Frontal cortex (tissue), 3 donors: ENCODE measurements at regions not wholly inside any gene's neighbourhood (a gene's known extent, or its start where the extent isn't known, plus 50 kb on each side); places are given as distances from the start of the nearest gene placed in this dataset.
"Not testable (repeated sequence)": the region's sequence is repeated elsewhere in the genome, so short reads cannot be mapped to it uniquely, and the experiment has no call there.

Source experiments
- DNase-seq, 2 donors: peaks; one replicate each; pipeline ENCODE4 v3.0.0; 2012; ENCODE audit warnings: low spot score in 2 of 2
- FAIRE-seq: peaks from 2 replicates; lab custom pipeline; 2012; peaks lifted over from hg19 to GRCh38; lab: Jason Lieb, UNC
- donor health status: control.
- donor health status: control.
- donor health status: control.

GRCh38 chr17:77540531-77540930 is 399.8 kb downstream of the SEC14L1 start:
- FAIRE-seq (no peak), DNase-seq (no peak)

- no peak for DNase-seq
- FAIRE-seq, result no peak
These were observed 400.2 kb downstream of the SEC14L1 start for GRCh38 chr17:77540975-77541374.

GRCh38 chr17:77542011-77542410 is 401.2 kb downstream of the SEC14L1 start:
- DNase-seq, result no peak
- FAIRE-seq, result no peak

GRCh38 chr17:77542551-77543490 is 402.1 kb downstream of the SEC14L1 start:
- FAIRE-seq, result no peak
- DNase-seq, result peak; percentile 70 to 79

- FAIRE-seq (no peak), DNase-seq (no peak)
These were observed 403.0 kb downstream of the SEC14L1 start for GRCh38 chr17:77543801-77544200.

GRCh38 chr17:77544347-77545110 is 403.8 kb downstream of the SEC14L1 start:
- DNase-seq (no peak), FAIRE-seq (no peak)

- FAIRE-seq, result no peak
- no peak for DNase-seq
These were observed 406.0 kb downstream of the SEC14L1 start for GRCh38 chr17:77546772-77547241.

- FAIRE-seq (no peak), DNase-seq (no peak)
These were observed 408.2 kb downstream of the SEC14L1 start for GRCh38 chr17:77548967-77549366.

- DNase-seq (no peak), FAIRE-seq (no peak)
These were observed 408.7 kb upstream of the TNRC6C start for GRCh38 chr17:77549726-77550366.

- FAIRE-seq (no peak), DNase-seq (no peak)
These were observed 404.9 kb upstream of the TNRC6C start for GRCh38 chr17:77553459-77554066.

GRCh38 chr17:77555121-77555591 is 403.3 kb upstream of the TNRC6C start:
- FAIRE-seq (no peak), DNase-seq (peak in 1 of 2 donors; percentile 49)

GRCh38 chr17:77555741-77556291 is 402.7 kb upstream of the TNRC6C start:
- peak in 1 of 2 donors; percentile 66 for DNase-seq

GRCh38 chr17:77556383-77557061 is 402.0 kb upstream of the TNRC6C start:
- FAIRE-seq, result no peak
- no peak for DNase-seq

More at GRCh38 chr17:77555741-77556291, 402.7 kb upstream of the TNRC6C start:
- FAIRE-seq, result no peak

- no peak for DNase-seq
These were observed 399.5 kb upstream of the TNRC6C start for GRCh38 chr17:77558846-77559626.

GRCh38 chr17:77560381-77560780 is 398.1 kb upstream of the TNRC6C start:
- no peak for DNase-seq
- no peak for FAIRE-seq

More at GRCh38 chr17:77558846-77559626, 399.5 kb upstream of the TNRC6C start:
- no peak for FAIRE-seq

- FAIRE-seq, result no peak
- no peak for DNase-seq
These were observed 397.7 kb upstream of the TNRC6C start for GRCh38 chr17:77560841-77561240.

GRCh38 chr17:77562361-77562760 is 396.1 kb upstream of the TNRC6C start:
- not testable (repeated sequence) for DNase-seq, FAIRE-seq
